ENCODE measurements at regions not wholly inside any gene's neighbourhood (a gene's known extent, or its start where the extent isn't known, plus 50 kb on each side); places are given as distances from the start of the nearest gene placed in this dataset.

- Histone ChIP-seq H3K9me3 (ENCODE audit: control insufficient read depth, insufficient read depth, low read length) (no peaks in the 10 kb centered on the region), H3K79me2 (ENCODE audit: control insufficient read depth, low read length) (no peaks in the 10 kb centered on the region), H3K36me3 (ENCODE audit: control insufficient read depth, low read length) (no peaks in the 10 kb centered on the region), H4K20me1 (ENCODE audit: control insufficient read depth, insufficient read depth, low read depth, low read length) (no peaks in the 10 kb centered on the region), H3K4me3 (ENCODE audit: low read length) (no peak overlapping the region), H3K4me1 (ENCODE audit: control insufficient read depth, low read length) (no peaks in the 10 kb centered on the region), H3K27ac (ENCODE audit: low read depth, low read length) (no peak overlapping the region), H3K4me2 (ENCODE audit: low read length) (no peak overlapping the region), H3K27me3 (ENCODE audit: control insufficient read depth, low read length) (no peaks in the 10 kb centered on the region), H3F3A (ENCODE audit: control insufficient read depth, insufficient read depth) (no peaks in the 10 kb centered on the region), H3K9me2 (replicated peaks; ENCODE audit: control insufficient read depth, low read length) (no peaks in the 10 kb centered on the region)
- TF ChIP-seq CTCF (IDR thresholded peaks at IDR 0.05; ENCODE audit: low read depth, low read length, poor library complexity, severe bottlenecking) (no peak), EZH2phosphoT487 (IDR thresholded peaks at IDR 0.05; ENCODE audit: borderline replicate concordance, low read length) (no peak)
These were observed 508.6 kb upstream of the ADAMTS5 start for GRCh38 chr21:27475363-27475955.

GRCh38 chr21:27467366-27467765 is 500.5 kb upstream of the ADAMTS5 start:
- Histone ChIP-seq H3K9me2 (replicated peaks; ENCODE audit: control insufficient read depth, low read length) (no peaks in the 10 kb centered on the region), H3K9me3 (ENCODE audit: control insufficient read depth, insufficient read depth, low read length) (peaks cover 9% of the 10 kb centered on the region; the same call in 1 of the 2 replicates), H3K4me1 (ENCODE audit: control insufficient read depth, low read length) (no peaks in the 10 kb centered on the region)

GRCh38 chr21:27466140-27466539 is 499.3 kb upstream of the ADAMTS5 start:
- H3K79me2 ChIP-seq (ENCODE audit: control insufficient read depth, low read length), result no peaks in the 10 kb centered on the region
- H3K4me3 ChIP-seq (ENCODE audit: low read length), result no peak overlapping the region
- H3K4me2 ChIP-seq (ENCODE audit: low read length), result no peak overlapping the region
- no peak overlapping the region for H3K27ac ChIP-seq (ENCODE audit: low read depth, low read length)
- H3F3A ChIP-seq (ENCODE audit: control insufficient read depth, insufficient read depth), result no peaks in the 10 kb centered on the region
- H3K9me3 ChIP-seq (ENCODE audit: control insufficient read depth, insufficient read depth, low read length), result peaks cover 9% of the 10 kb centered on the region; the same call in 1 of the 2 replicates
- no peaks in the 10 kb centered on the region for H3K9me2 ChIP-seq (replicated peaks; ENCODE audit: control insufficient read depth, low read length)
- no peaks in the 10 kb centered on the region for H3K36me3 ChIP-seq (ENCODE audit: control insufficient read depth, low read length)
- H3K27me3 ChIP-seq (ENCODE audit: control insufficient read depth, low read length), result no peaks in the 10 kb centered on the region
- no peaks in the 10 kb centered on the region for H3K4me1 ChIP-seq (ENCODE audit: control insufficient read depth, low read length)
- TF ChIP-seq EZH2phosphoT487 (IDR thresholded peaks at IDR 0.05; ENCODE audit: borderline replicate concordance, low read length), result no peak
- no peaks in the 10 kb centered on the region for H4K20me1 ChIP-seq (ENCODE audit: control insufficient read depth, insufficient read depth, low read depth, low read length)

More at GRCh38 chr21:27467366-27467765, 500.5 kb upstream of the ADAMTS5 start:
- Histone ChIP-seq H3K4me2 (ENCODE audit: low read length) (no peak overlapping the region), H3K79me2 (ENCODE audit: control insufficient read depth, low read length) (no peaks in the 10 kb centered on the region), H3K27ac (ENCODE audit: low read depth, low read length) (no peak overlapping the region), H3K4me3 (ENCODE audit: low read length) (no peak overlapping the region), H3K27me3 (ENCODE audit: control insufficient read depth, low read length) (no peaks in the 10 kb centered on the region), H3F3A (ENCODE audit: control insufficient read depth, insufficient read depth) (no peaks in the 10 kb centered on the region), H4K20me1 (ENCODE audit: control insufficient read depth, insufficient read depth, low read depth, low read length) (no peaks in the 10 kb centered on the region), H3K36me3 (ENCODE audit: control insufficient read depth, low read length) (no peaks in the 10 kb centered on the region)
- no peak for TF ChIP-seq EZH2phosphoT487 (IDR thresholded peaks at IDR 0.05; ENCODE audit: borderline replicate concordance, low read length)
- TF ChIP-seq CTCF (IDR thresholded peaks at IDR 0.05; ENCODE audit: low read depth, low read length, poor library complexity, severe bottlenecking), result no peak

GRCh38 chr21:27464648-27465047 is 497.8 kb upstream of the ADAMTS5 start:
- Histone ChIP-seq H3K27ac (ENCODE audit: low read depth, low read length) (no peak overlapping the region), H3K36me3 (ENCODE audit: control insufficient read depth, low read length) (no peaks in the 10 kb centered on the region), H3K4me2 (ENCODE audit: low read length) (no peak overlapping the region), H3K4me1 (ENCODE audit: control insufficient read depth, low read length) (no peaks in the 10 kb centered on the region), H3K9me2 (replicated peaks; ENCODE audit: control insufficient read depth, low read length) (no peaks in the 10 kb centered on the region), H3F3A (ENCODE audit: control insufficient read depth, insufficient read depth) (no peaks in the 10 kb centered on the region), H3K79me2 (ENCODE audit: control insufficient read depth, low read length) (no peaks in the 10 kb centered on the region), H4K20me1 (ENCODE audit: control insufficient read depth, insufficient read depth, low read depth, low read length) (no peaks in the 10 kb centered on the region), H3K4me3 (ENCODE audit: low read length) (no peak overlapping the region), H3K27me3 (ENCODE audit: control insufficient read depth, low read length) (no peaks in the 10 kb centered on the region), H3K9me3 (ENCODE audit: control insufficient read depth, insufficient read depth, low read length) (peaks cover 6% of the 10 kb centered on the region; the same call in 1 of the 2 replicates)
- no peak for TF ChIP-seq CTCF (IDR thresholded peaks at IDR 0.05; ENCODE audit: low read depth, low read length, poor library complexity, severe bottlenecking)
- no peak for TF ChIP-seq EZH2phosphoT487 (IDR thresholded peaks at IDR 0.05; ENCODE audit: borderline replicate concordance, low read length)
